GM12801 (cell line): ENCODE measurements at regions not wholly inside any gene's neighbourhood (a gene's known extent, or its start where the extent isn't known, plus 50 kb on each side); places are given as distances from the start of the nearest gene placed in this dataset.

ENCODE experiments used
- CTCF ChIP-seq: IDR thresholded peaks from one replicate; pipeline ENCODE4 v1.5.1; 2011; ENCODE audit warnings: control low read depth; ENCODE audit not compliant: insufficient read length; ENCODE audit errors: extremely low read depth

- TF ChIP-seq CTCF = no peak
Measured at GRCh38 chr7:20839196-20839735, 52.6 kb upstream of the SP8 start.

GRCh38 chr7:20839987-20840386 lies 53.3 kb upstream of the SP8 start:
- no peak for TF ChIP-seq CTCF

GRCh38 chr7:20846791-20847190 lies 60.1 kb upstream of the SP8 start:
- no peak for TF ChIP-seq CTCF

- no peak for TF ChIP-seq CTCF
Measured at GRCh38 chr7:20858951-20859350, 72.3 kb upstream of the SP8 start.

GRCh38 chr7:20861468-20861867 lies 74.8 kb upstream of the SP8 start:
- TF ChIP-seq CTCF = no peak

GRCh38 chr7:20862554-20862953 lies 75.9 kb upstream of the SP8 start:
- no peak for TF ChIP-seq CTCF

GRCh38 chr7:20864221-20864620 lies 77.5 kb upstream of the SP8 start:
- no peak for TF ChIP-seq CTCF

- TF ChIP-seq CTCF = no peak
Measured at GRCh38 chr7:20865684-20866083, 79.0 kb upstream of the SP8 start.
